Stimulated activated CD4-positive, alpha-beta T cell treated with anti-CD3 and anti-CD28 coated beads, Interleukin-12 subunit alpha, Interleukin-12 subunit beta, amount 100 ng/mL, for 48 hours (primary cell): ENCODE measurements at regions not wholly inside any gene's neighbourhood (a gene's known extent, or its start where the extent isn't known, plus 50 kb on each side); places are given as distances from the start of the nearest gene placed in this dataset.
"Not testable (repeated sequence)": the region's sequence is repeated elsewhere in the genome, so short reads cannot be mapped to it uniquely, and the experiment has no call there.

Source experiments
- DNase-seq, 3 donors: peaks; one replicate each; pipeline ENCODE4 v3.0.0-alpha.2; 2020; ENCODE audit warnings: low read depth in 2 of 3, low spot score in 1 of 3

DNA sequence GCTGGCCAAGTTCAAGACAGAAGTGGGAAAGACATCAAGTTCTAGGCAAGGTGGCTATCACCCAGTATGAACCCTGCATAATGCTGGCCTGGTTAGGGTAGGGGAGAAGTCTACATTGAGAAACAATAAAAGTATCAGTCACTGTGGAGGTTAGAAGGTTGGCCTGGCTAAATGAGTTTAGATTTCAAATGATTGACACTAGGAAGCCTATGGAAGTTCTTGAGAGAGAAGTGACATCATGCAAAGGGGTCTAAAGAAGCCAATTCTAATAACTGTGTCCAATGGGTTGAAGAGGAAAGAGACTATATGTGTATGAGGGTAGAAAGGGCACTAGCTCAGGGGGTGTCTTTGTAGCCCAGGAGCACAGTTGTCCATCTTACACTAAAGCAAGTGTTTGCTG lies 98.5 kb upstream of the MBIP start:
- no peak for DNase-seq

DNA sequence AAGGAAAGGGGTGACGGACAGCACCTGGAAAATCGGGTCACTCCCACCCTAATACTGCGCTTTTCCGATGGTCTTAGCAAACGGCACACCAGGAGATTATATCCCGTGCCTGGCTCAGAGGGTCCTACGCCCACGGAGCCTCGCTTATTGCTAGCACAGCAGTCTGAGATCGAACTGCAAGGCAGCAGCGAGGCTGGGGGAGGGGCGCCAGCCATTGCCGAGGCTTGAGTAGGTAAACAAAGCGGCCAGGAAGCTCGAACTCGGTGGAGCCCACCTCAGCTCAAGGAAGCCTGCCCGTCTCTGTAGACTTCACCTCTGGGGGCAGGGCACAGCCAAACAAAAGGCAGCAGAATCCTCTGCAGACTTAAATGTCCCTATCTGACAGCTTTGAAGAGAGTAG lies 91.5 kb upstream of the MBIP start:
- DNase-seq: not testable (repeated sequence)

DNA sequence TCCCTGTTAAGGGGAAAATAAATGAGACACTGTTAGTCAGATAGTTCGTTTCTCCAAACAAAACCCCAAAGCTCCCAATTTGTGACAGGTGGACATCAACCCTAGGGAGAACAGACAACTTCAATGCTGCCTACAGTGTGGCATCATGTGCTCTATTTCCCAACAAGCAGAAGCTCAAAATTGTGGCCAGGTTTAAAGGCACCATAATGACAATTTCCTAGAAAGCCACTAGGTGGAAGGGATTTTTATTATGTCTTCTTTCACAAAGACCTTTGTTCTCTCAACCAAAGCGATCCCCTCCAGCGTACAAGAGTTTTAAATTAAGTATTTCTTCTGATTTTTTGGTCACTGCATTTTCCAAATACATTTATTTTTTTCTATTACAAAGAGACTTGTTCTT lies 88.0 kb upstream of the MBIP start:
- DNase-seq: no peak

DNA sequence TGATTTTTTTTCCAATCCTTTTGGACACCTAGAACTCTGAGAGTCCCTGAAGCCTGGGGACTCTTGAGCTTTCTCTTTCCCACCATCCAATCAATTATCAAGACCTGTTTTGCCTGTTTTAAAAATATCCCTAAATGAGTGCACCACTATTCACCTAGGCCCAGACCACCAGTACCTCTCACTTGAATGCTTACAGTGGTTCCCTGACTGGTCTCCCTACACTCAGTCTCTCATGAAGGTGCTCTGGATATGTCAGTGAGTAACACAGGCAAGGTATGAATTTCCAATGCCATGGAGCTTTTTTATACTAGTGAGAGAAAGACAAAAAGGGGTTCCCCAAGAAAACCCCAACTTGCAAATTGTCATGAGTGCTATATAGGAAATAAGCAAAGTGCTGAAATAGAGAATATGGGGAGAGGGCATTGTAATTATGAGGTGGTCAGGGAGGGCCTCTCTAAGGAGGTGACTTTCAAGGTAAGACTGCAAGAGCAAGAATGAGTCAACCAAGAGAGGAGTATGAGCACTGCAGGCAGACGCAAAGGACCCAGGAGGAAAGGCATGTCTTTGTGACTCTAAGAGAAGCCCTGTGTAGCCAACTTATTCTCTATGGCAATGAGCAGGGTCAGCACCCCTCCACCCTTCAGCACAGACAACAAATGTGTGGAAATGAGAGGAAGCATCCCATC lies 85.3 kb upstream of the MBIP start:
- DNase-seq: no peak

DNA sequence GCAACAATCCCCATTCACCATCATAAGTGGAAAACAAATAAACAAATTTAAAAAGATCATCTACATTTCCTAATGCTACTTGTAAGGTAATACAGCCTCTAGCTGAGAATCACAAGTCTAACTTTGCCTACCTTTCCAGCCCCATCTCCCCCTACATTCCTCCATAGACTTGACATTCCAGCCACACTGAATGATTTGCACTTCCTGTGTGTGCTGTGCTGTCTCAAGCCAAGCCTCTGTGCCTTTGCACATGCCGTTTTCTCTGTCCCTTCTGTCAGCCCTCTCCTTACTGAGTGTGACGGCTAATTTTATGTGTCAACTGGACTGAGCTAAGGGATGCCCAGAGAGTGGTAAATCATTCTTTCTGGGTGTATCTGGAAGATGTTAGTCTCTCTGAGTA lies 82.4 kb upstream of the MBIP start:
- no peak for DNase-seq

DNA sequence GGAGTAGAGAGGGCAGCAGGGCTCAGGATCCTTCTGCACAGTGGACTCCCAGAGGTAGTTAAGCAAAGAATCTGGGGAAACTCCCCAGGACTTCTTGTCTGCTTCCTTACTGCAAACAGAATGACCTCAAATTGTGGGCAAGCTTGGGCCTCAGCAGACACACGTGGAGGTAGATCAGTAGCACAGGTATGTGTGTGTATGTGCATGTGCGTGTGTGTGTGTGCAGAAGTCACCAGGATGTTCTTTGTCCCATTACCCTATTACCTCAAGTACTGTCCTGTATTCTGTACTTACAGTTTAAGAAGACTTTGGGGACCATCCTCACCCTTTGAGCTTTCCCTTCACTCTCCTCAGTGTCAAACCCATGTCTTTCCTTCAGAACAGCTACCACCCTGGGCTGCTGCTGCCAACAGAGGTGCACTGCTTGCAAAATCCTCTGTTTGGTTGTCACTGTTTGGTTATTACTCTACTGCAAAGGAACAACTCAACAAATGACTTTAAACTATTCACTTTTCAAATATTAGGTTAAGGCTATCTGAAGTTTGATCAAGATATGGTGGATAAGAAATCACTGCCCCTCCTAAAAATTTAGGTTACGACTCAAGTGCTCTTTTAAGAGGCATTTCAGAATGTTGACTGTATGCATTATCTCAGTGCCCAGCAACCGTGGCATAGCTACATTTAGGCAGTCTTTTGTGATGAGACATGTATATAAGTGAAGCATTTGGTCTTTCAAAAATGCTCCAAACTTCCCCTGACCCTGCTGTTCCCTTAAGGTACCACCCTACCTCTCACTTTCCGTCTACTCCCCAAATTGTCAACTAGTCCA lies 78.2 kb upstream of the MBIP start:
- no peak for DNase-seq

DNA sequence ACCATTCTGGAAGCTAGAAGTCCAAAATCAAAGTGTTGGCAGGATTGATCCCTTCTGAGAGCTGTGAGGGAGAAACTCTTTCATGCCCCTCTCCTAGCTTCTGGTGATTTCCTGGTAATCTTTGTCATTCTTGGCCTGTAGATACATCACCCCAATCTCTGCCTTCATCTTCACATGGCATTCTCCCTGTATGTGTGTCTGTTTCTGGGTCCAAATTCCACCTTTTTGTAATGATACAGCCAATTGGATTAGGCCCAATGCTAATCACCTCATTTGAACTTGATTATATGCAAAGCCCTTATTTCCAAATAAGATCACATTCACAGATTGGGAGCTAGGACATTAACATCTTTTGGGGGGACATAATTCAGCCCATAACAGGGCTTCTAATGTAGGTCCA lies 76.9 kb upstream of the MBIP start:
- DNase-seq: no peak

DNA sequence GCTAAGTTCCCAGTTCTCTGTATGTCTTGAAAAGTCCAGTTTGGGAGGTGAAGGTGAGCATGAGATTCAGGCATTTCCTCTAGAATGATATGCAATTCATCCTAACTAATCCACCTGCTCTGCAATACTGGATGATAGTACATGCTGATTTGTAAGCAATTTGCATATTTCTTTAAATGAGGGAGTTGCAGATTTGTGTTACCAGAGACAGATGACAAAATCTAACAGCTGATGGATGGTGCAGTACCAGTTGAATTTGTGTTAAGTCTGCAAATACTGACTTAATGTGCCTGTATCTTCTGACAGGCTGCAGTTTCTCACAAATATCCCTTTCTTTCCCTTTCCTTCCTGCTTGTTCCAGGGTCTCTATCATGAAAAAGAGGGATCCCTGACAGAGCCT lies 76.4 kb upstream of the MBIP start:
- DNase-seq: no peak

DNA sequence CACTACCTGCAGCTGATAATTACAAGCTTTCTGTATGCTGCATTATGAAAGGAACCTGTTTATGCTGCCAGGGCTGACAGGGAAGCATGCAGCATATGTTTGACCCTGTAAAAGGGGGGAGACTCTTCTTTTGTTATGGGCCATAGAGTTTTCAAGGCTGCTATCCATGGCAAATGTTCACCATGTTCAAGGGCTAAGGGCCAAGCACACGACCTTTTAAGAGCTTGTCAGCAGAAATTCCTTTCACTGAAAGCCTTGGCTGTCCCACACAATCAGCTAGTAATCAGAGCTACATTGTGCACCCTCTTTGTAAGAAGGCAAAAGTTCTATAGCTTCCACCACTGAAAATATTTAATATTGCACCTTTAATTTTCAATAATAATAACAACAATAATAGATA lies 74.2 kb upstream of the MBIP start:
- DNase-seq: no peak

DNA sequence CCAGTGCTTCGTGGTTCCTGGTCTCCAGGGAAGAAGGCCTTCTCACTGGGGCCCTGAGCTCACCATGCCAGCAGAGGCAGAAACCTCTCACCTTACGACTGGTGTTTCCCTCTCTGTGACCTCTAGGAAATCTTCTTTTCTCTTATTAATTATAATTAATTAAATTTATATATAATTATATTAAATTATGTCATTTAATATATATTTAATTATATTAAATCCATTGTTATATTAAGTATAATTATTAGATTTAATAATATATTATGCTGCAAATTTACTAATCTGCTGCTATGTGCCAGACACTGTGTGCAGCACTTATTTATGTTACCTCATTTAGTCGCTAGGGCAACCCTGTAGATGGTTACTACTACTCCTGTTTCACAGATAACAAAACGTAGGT lies 70.3 kb upstream of the MBIP start:
- no peak for DNase-seq

DNA sequence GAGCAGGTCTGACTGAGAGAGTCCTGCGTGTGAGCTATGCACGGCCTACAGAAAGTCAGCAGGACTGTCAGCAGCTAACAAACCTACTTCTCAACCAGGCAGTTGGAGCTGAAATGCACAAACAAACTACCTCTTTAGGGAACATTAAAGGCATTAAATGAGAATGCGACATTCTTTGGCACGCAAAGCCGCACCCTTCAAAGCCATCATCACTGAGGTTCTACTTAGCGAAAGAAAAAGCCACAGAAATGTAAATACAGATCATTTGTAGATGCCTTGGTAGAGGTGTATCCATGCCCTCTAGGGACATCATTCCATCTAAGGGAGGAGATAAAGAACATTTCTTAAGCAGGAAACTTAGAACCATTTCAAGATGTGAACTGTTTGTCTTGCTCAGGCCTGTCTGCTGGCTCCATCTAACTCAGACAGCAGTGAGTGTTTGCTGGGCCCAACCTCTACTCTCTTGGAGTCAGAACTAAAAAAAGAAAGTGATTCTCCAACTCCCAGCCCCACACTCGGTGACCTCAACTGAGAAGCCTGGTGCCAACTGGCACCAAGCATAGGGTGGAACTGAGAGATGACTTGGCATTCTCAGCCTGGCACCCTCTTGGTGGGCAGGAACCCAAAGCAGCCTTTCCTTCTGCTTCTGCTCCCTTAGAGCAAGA lies 63.5 kb upstream of the MBIP start:
- DNase-seq: no peak

DNA sequence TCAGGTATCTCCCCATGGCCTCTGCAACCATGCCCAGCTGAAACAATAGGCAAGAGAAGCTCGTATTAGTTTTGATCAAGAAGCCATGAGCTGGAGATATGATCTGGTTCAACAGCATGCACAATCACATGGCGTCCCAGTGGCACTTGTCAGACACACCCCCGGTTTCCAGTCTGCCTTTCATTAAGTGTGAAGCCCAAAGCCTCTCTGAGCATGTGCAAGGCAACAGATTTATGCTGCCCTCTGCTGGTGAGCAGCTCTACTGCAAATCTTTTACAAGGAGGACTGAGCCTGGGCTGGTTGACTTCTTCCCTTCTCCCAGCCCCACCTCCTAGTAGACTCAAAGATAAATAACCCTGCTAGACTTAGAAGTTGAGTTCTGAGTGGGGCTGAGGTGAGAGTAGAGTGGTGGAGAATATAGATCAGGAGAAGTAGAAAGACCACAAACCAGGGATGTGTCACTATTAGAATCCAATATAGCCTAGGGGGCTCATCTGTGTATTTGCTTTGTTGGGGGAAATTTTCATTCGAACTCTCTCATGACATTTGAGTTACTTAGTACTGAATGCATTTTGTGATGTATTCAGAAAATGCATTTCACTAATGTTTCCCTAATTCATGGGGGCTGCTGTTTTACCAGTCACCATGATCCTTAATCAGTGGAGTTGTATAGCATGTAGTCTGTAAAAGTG lies 53.7 kb upstream of the MBIP start:
- DNase-seq: peak; percentile 59 to 73 (median 59)
